Effector CD8-positive, alpha-beta T cell (primary cell): ENCODE measurements at regions not wholly inside any gene's neighbourhood (a gene's known extent, or its start where the extent isn't known, plus 50 kb on each side); places are given as distances from the start of the nearest gene placed in this dataset.

Source experiments
- DNase-seq: peaks from one replicate; lab custom pipeline; 2025; lab: John Stamatoyannopoulos, UW

DNA sequence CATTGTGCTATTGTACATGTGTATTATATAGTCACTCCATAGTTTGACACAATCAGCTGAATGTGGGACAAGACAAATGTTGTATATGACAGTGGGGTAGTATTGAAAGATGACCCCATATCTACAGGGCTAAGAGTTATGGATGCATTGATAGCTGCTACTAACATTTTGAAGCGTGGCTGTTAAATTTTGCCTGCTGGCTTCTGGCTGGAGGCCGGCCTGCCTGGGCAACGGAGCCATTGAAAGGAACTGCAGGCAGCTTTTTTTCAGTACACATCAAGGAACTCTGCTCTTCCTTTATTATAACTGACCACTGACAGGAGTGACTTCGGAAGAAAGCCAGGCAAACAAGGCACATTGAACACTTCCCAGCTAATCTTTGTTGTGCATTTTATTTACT, 76.1 kb upstream of the TMEM33 start:
- DNase-seq = no peak

DNA sequence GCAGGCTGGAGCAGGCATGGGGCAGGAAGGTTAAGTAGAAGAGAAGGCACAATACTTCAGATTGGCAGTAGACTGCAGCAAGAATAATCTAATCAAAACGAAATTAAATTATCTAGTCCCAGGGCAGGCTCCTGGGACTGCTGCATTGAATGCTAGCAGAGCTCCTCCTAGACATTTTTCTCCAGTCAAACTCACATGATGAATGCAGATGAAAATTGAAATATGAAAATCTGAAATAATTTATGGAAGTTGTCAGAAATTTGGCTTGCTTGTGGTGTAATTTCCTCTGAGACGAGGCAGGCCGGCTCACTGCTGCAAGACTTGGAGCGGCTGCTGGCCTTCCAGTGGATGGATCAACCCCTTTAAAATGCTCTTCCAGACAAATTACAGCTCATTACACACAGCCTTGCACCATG, 78.0 kb upstream of the TMEM33 start:
- no peak for DNase-seq

DNA sequence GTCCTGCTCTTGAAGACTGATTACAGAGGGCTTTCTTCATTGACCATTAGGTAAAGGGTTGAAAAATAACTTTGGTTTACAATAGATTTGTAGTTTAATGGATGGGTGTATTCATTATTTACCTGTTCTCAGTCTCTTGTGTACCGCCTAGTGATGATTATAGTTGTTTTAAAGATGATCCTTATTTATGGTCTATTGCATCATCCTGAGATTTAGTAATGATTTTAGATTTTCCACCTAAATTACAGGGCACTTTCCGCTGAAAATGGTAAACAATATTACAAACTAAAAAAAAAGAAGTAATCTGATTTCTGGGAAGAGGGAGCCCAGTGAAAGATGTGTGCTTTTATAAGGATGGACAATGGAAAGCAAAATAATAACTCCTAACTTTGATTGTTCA, 78.4 kb upstream of the TMEM33 start:
- DNase-seq = no peak

DNA sequence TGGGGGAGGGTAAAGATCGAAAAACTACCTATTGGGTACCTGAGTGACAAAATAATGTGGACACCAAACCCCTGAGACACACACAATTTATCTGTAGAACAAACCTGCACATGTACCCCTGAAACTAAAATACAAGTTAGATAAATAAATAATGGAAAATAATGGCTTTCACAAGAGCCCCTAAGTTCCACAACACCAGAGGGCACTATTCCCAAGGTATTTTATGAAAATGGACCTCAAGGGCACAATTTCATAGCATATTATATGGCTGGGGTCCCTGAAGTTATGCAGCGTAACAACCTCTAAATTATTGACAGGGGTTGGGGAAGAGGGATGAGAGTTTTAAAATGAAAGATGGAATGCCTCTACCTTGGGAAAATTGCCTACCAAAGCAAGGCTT, 81.3 kb upstream of the TMEM33 start:
- no peak for DNase-seq

DNA sequence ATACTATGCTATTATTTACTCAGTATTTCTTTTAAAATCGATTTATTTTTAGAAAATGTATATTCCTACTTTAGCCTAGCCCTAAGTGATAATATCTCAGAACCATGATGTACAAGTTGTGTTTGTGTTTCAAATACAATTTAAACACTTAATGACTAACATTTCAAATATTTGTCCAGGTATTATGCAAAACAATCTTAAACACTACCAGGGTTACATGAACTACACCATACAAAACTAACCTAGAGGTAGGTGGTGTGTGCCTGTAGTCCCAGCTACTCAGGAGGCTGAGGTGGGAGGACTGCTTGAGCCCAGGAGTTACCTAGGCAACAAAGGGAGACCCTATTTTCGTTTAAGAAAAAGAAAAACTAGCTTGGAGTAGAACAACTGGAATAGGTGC, 83.0 kb upstream of the TMEM33 start:
- no peak for DNase-seq

DNA sequence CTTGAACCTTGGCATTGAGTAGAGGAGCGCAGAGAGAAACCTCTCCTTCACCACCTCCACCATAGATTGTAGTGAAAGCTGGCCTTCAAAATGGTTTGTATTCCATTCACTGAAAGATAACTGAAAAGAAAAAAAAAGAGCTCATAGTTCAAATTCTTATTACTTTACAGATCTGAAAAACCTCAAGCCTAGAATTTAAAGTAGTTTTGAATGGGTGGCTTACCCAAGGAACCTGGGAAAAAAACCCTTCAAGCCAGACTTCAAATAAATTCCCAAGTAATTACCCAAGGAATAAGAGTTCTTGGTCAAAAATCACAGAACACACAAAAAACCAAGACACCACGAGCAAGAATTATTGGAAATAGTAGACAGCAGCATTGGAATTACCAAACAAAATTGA, 83.6 kb upstream of the TMEM33 start:
- DNase-seq = no peak

DNA sequence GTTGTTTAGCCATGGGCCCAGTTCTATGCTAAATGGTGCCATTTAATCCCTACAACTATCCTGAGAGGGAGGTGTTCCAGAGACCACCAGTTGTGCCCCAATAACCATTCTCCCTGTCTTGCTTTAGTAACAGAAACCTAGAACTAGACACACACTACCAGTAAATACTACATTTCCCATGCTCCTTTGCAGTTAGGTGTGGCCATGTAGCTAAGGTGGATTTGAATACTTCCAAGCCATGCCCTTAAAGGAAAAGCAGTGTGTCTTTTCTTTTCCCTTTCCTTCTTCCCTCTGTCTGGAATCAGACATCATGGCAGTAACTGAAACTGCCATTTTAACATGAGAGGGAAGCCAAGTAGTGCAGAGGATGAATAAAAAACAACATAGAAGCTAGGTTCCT, 90.9 kb upstream of the TMEM33 start:
- DNase-seq = no peak

DNA sequence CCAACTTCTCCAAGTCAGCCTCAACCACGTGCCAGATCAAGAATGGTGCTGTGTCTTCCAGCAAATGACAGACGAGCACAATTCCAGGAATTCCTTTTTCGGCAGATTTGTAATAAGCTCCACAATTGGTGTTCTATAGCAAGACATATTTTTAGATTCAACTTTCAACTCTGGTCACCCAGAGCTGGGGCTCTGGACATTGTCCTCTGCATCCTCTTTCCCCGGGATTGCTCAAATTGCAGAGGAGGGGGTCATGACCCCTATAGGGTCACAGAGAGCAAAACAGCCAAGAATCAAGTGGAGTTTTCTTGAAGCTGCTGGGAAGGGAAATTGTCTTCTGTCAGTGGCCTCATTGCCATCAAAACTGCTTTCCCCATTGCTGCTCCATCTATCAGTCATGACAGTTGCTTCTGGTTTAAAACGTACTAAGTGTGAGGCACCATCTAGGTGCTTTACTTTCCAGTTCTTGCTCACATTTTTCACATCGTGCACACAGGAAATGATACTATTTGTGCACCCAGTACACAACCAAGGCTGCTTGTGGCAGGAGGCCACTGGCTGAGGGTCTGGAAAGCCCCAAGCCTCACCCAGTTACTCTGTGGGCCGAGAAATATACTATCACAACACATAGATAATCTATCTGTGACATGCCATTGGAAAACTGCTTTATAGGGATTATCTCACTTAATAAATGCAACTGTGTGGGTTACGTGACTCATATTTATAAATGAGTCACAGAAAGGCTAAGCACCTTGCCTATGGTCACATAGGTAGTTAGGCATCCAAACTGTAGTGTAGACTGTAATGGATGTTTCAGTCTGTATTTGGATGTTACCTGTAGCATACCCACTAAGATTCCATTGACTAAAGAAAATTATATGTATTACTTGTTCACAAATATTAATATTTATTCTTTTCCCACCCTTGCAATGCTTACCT, 91.7 kb upstream of the PHOX2B start:
- no peak for DNase-seq

DNA sequence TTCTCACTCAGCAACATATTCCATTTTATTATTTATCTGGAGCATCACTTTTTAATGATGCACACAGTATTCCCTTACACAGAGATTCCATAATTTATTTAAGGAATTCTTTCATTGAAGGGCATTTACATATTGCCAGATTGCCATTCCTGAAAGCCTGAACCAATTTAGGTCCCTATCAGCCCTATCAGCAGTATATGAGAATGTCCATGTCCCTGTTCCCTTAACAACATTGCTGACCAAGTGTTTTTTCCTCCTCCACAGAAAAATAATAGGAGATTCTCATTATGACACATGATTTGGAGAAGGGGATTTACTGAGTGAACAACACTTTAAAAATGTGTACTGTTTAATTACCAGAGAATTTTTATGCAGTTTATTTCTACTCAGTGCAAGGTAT, 90.1 kb upstream of the PHOX2B start:
- no peak for DNase-seq

DNA sequence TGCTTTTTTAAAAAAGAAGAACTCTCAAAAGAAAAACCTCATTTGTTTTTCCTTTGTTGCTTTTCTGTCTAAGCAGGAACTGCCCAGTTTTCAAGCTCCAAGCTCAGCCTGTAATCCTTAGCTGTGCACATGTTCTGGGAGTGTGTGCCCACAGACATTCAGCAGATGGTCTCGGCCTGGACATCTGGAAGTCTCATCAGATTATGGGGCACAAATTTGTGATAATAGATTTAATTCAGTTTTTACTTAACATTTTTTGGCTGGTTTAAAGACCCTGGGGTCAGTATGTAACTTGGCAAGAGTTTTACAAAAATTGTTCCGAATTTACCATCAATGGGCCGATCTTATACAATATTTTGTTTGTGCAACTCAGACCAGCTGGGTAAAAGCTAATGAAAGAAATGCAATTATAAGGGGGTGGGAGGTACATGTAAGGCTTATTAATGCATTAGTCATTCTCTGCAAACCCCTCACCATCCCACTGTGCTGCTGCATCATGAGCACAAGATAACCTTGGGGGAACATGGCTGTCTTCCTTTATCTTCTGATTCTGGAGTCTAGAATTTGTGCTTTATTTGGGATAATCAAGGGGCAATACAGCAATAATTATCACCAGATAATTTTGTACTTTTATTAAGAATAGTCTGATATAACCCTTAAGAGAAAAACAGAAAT, 86.9 kb upstream of the PHOX2B start:
- DNase-seq = no peak

DNA sequence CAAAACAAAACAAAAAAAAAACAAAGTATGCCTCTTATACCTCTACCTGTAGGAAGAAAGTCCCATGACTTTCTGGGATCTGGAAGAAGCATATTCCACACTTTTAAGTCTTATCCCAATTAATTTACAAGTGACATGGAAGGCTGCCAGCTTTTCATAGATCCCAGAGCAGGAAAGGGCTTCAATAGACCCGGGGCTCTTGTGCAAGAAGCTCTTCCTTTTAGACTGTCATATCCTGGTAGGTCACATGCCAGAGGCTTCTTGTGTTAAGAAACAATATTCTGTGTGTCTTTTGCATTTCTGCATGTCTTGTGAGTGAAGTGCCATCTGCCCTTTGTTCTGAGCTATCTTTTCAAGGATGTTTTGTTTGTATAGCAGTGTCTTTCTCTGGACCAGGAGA, 84.4 kb upstream of the PHOX2B start:
- DNase-seq = no peak

DNA sequence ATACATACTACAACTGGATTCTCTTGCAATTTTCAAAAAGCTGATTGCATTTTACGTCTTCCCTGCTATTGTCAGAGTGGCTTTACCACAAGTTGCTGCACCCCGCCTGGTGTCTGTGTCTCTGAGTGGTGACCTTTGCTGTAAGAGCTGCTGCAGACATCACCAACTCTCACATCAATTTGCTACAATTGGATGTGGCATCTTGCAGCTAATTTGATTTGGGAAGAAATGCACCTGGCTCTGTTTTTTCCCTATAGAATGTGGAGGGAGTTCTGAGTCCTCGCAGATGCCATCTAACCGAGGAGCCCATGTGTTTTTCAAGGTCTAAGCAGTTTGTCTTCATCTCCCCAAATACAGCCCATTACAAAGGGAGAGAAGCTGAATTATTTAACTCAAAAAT, 73.8 kb upstream of the PHOX2B start:
- no peak for DNase-seq

DNA sequence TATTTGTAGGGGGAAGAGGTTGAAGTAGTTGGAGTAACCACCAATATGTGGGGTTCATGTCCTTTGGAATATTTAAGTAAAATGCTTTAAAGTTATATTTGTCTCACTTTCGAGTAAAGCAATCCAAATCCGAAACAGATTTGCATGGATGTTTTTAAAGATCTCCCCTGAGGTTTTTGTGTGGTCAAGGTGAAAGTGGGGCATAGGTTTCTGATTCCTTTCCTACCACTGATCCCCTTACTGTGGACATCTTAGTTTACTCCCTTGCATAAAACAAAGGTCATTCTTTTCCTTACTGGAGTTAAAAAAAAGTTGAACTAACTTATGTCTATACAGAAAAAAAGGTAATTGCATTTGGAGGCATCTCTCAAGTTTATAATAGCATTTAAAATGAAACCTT, 71.9 kb upstream of the PHOX2B start:
- DNase-seq = no peak

DNA sequence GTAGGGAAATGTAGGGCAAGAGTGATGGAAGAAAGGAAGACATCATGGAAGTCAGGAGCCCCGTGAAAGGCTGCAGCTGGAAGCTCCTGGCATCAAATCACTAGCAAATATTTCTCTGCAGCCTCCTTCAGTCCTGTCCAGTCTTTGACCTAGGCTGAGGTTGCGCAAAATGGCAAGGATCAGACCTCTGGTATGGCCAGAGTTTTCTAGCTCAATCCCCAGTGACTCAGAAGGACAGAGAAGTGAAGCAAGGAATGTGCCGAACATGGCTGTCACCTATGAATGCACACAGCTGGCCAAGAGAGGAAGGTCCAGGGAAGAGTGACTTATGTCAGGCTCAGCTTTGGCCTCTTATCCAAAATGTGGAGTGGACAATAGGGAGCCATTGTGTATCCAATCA, 71.1 kb upstream of the PHOX2B start:
- DNase-seq = no peak

DNA sequence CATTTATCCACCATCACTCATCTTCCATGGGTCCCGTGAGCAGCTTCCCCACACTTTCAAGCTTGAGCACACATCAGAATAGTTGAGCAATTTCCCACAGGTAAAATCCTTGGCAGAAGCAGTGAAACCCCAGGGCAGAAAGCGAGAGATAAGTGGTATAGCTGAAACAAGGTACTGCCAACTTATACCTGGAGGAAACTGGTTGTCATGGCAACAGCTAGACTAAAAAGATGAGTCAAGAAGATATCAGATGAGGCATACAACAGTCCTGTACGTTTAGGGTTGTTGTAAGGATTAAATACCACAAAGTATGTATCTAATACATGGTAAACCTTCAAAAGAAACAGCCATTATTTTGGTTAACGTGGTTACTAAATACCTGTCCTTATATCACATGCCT, 66.9 kb upstream of the PHOX2B start:
- DNase-seq = no peak

DNA sequence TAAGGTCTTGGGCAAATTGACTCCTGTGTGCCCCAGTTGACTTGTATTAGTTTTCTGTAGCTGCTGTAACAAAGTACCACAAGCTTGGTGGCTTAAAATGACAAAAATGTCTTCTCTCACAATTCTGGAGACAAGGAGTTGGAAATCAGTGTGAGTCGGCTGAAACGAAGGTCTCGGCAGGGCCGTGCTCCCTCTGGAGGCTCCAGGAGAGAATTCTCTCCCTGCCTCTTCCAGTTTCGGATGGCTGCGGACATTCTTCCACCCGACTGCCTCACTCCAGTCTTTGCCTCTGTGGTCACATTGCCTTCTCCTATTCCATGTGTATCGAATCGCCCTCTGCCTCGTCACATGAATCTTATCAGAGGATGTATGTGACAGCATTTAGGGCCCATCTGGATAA, 66.0 kb upstream of the PHOX2B start:
- no peak for DNase-seq

DNA sequence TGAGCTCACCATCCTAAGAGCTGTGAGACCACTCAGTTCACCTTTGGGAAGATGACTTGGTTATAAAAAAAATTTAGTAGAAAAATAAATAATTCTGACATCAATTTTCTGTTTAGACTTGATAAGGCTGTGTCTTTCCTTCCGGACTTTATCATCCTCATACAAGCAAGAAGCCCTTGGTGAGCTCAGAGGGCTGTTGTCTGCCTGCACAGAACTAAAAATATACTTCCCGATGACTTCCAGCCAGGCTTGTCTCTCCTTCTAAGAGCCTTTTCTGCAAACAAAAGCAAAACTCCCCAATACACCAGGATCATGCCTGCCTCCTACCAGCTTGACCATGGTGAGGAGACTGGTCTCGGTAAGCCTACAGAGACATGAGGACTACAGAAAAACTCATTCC, 58.3 kb upstream of the PHOX2B start:
- DNase-seq = no peak

DNA sequence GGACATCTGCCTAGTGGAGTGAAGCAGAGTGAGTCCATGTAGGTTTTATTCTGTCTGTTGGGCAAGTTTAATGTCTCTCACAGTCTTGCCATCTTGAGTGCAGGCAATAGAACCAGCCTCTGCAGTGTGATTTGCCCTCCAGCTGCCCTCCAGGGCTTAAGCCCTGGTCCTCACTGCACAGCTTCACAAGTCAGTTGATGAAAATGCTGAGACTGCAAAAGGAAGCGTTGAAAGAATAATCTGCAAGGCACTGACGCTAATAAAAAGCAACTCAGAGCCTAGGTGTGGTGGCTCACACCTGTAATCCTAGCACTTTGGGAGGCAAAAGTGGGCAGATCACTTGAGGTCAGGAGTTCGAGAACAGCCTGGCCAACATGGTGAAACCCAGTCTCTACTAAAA, 54.1 kb upstream of the PHOX2B start:
- no peak for DNase-seq

DNA sequence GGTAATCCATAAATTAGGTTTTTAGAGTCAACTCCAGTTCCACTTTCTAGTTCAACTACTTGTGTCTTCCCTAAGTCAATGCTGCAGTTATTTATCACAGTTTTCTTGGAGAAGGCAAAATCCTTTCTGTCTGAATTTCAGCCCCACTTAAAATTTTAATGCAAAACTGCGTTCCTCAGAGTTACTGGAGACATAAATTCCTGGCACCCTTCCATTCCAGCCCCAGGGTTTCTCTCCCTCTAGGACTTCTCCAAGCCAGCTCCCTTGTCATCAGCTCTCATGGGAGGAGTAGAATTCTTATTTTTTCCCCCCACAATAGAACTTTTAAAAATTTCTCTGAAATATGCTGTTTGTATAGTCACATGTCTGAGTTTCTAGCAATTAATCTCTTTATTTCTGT, 50.6 kb upstream of the PHOX2B start:
- DNase-seq = no peak
